GM12878 (cell line): ENCODE measurements at regions not wholly inside any gene's neighbourhood (a gene's known extent, or its start where the extent isn't known, plus 50 kb on each side); places are given as distances from the start of the nearest gene placed in this dataset.

Experiments used
- ATAC-seq: fragments of 200-7000 bp; cut with Tn5 transposase; 3 replicates; pipeline ENCODE4 v1.9.1; 2020; ENCODE audit warnings: mild to moderate bottlenecking, moderate library complexity
- BruUV-seq: library from RNA; stranded (reverse); fragments of 400-500 nt; replicated peaks from 2 replicates; lab custom pipeline; 2021; lab: Mats Ljungman, UMichigan
- CTCF ChIA-PET: fragments of 300-600 bp; sonication (Branson Sonifier 250); formaldehyde crosslinking; extraction: SDS; loops from one replicate; lab custom pipeline; 2021; ENCODE audit warnings: inconsistent platforms; lab: Yijun Ruan, JAX
- POLR2A ChIA-PET: fragments of 350-600 bp; formaldehyde crosslinking; extraction: SDS; loops from one replicate; lab custom pipeline; 2021; ENCODE audit warnings: inconsistent platforms; lab: Charles Lee
- RAD21 ChIA-PET: fragments of 300-600 bp; sonication (Branson Sonifier 250); formaldehyde crosslinking; loops from one replicate; lab custom pipeline; 2023; ENCODE audit warnings: antibody characterized with exemption; ENCODE audit not compliant: unreplicated experiment; lab: Charles Lee
- SMC1A ChIA-PET: fragments of 300-600 bp; sonication (Branson Sonifier 250); formaldehyde crosslinking; loops from one replicate; lab custom pipeline; 2023; ENCODE audit not compliant: unreplicated experiment, uncharacterized antibody; lab: Charles Lee
- DNase-seq: peaks from one replicate; pipeline ENCODE4 v3.0.0-alpha.2; 2011; ENCODE audit warnings: low read depth, low spot score
- FAIRE-seq: peaks from 3 replicates; lab custom pipeline; 2011; peaks lifted over from hg19 to GRCh38; lab: Jason Lieb, UNC
- H2AFZ ChIP-seq: 2 replicates; pipeline ENCODE4 v1.6.0; 2011; ENCODE audit warnings: low read depth, low read length, control low read depth; ENCODE audit not compliant: control insufficient read depth
- H3K27ac ChIP-seq: 2 replicates; pipeline ENCODE4 v1.5.1; 2011; ENCODE audit warnings: control low read depth; ENCODE audit not compliant: control insufficient read depth, insufficient read depth
- H3K27me3 ChIP-seq, 2 experiments: replicated peaks in 1 of 2; 2 replicates each; pipeline versions ENCODE4 v1.6.0 to v1.6.1; 2011; ENCODE audit warnings: low read length in 1 of 2; ENCODE audit not compliant: control insufficient read depth in 2 of 2, insufficient read depth in 2 of 2
- H3K36me3 ChIP-seq, 2 experiments: 2 replicates each; pipeline ENCODE4 v1.5.1; 2011; ENCODE audit warnings: low read length in 1 of 2; ENCODE audit not compliant: control insufficient read depth in 2 of 2, insufficient read depth in 2 of 2
- H3K4me1 ChIP-seq: 2 replicates; pipeline ENCODE4 v1.6.1; 2011; ENCODE audit warnings: mild to moderate bottlenecking, low read length, moderate library complexity, mixed read lengths; ENCODE audit not compliant: control insufficient read depth, insufficient read depth
- H3K4me2 ChIP-seq: 2 replicates; pipeline ENCODE4 v1.6.0; 2011; ENCODE audit warnings: control low read depth; ENCODE audit not compliant: control insufficient read depth, insufficient read depth
- H3K4me3 ChIP-seq: fragments of 200-600 bp; sonication (generic); 2 replicates; pipeline ENCODE4 v1.5.1; 2016
- H3K79me2 ChIP-seq: 2 replicates; pipeline ENCODE4 v1.6.0; 2011; ENCODE audit warnings: low read length; ENCODE audit not compliant: control insufficient read depth, insufficient read depth
- H3K9ac ChIP-seq: 2 replicates; pipeline ENCODE4 v1.8.0; 2011; ENCODE audit warnings: low read length, control low read depth, mixed read lengths; ENCODE audit not compliant: control insufficient read depth, insufficient read depth
- H3K9me3 ChIP-seq: replicated peaks from 3 replicates; pipeline ENCODE4 v1.5.1; 2011; ENCODE audit warnings: mild to moderate bottlenecking, low read length; ENCODE audit not compliant: control insufficient read depth, insufficient read depth
- H4K20me1 ChIP-seq: 2 replicates; pipeline ENCODE4 v1.6.0; 2011; ENCODE audit not compliant: control insufficient read depth, insufficient read depth
- MAX ChIP-seq: IDR thresholded peaks from 2 replicates; pipeline ENCODE4 v1.6.1; 2012; ENCODE audit warnings: low read depth, low read length, improper control_type of control experiment
- PML ChIP-seq: IDR thresholded peaks from 2 replicates; pipeline ENCODE4 v1.6.1; 2012; ENCODE audit warnings: low read length, inconsistent platforms
- SREBF1 ChIP-seq: IDR thresholded peaks from 2 replicates; pipeline ENCODE4 v1.6.1; 2012; ENCODE audit warnings: mild to moderate bottlenecking, low read length
- WGBS: methylation state at CpG from one replicate; pipeline ENCODE4 v1.1.6; 2016; ENCODE audit warnings: low lambda C conversion rate; ENCODE audit not compliant: insufficient replicate concordance, insufficient coverage; ENCODE audit errors: missing lambda C conversion rate; 5-methylcytosine and 5-hydroxymethylcytosine counted together
- in situ Hi-C: fragments of 300-500 bp; cut with MboI; formaldehyde crosslinking; loops from 9 replicates; pipeline ENCODE4 v1.14.3; 2018; ENCODE audit warnings: mixed read lengths
- intact Hi-C: fragments of 100-400 bp; cut with micrococcal nuclease; formaldehyde crosslinking; loops from one replicate; pipeline ENCODE4 v1.14.2; 2022; ENCODE audit not compliant: unreplicated experiment
- TF ChIP-seq, protein P1 (sequence below): IDR thresholded peaks from 2 replicates; pipeline ENCODE4 v1.6.1; 2012; ENCODE audit warnings: improper control_type of control experiment, low read depth, low read length; ENCODE audit not compliant: insufficient replicate concordance

GRCh38 chr3:176911579-176911978 is 285.7 kb downstream of the TBL1XR1 start:
- intact Hi-C loops = no loop called here
- RAD21 ChIA-PET = no interaction called here

More at GRCh38 chr3:176911579-176911978, 285.7 kb downstream of the TBL1XR1 start:
- H3K79me2 ChIP-seq = no peaks in the 10 kb centered on the region
- ATAC-seq (no peak), DNase-seq (no peak), FAIRE-seq (no peak)
- H3K4me1 ChIP-seq = no peaks in the 10 kb centered on the region
- no peaks in the 10 kb centered on the region for H3K9me3 ChIP-seq
- peaks cover 0 to 4% of the 10 kb centered on the region in 2 experiments; a peak in 2 of 4 replicates for H3K27me3 ChIP-seq
- in situ Hi-C loops = no loop called here
- WGBS = 0% methylated on average over 1 of the region's 1 CpG
- H3K36me3 ChIP-seq = no peaks in the 10 kb centered on the region
- H3K4me2 ChIP-seq = no peak overlapping the region
- H3K4me3 ChIP-seq = no peak overlapping the region
- BruUV-seq = no TSS peak
- H2AFZ ChIP-seq = no peak overlapping the region
- ChIA-PET CTCF (no interaction called here), SMC1A (no interaction called here), POLR2A (no interaction called here)
- no peaks in the 10 kb centered on the region for H4K20me1 ChIP-seq
- H3K9ac ChIP-seq = no peak overlapping the region
- TF ChIP-seq PML (no peak), MAX (no peak), SREBF1 (no peak)
- TF ChIP-seq, protein P1, sequence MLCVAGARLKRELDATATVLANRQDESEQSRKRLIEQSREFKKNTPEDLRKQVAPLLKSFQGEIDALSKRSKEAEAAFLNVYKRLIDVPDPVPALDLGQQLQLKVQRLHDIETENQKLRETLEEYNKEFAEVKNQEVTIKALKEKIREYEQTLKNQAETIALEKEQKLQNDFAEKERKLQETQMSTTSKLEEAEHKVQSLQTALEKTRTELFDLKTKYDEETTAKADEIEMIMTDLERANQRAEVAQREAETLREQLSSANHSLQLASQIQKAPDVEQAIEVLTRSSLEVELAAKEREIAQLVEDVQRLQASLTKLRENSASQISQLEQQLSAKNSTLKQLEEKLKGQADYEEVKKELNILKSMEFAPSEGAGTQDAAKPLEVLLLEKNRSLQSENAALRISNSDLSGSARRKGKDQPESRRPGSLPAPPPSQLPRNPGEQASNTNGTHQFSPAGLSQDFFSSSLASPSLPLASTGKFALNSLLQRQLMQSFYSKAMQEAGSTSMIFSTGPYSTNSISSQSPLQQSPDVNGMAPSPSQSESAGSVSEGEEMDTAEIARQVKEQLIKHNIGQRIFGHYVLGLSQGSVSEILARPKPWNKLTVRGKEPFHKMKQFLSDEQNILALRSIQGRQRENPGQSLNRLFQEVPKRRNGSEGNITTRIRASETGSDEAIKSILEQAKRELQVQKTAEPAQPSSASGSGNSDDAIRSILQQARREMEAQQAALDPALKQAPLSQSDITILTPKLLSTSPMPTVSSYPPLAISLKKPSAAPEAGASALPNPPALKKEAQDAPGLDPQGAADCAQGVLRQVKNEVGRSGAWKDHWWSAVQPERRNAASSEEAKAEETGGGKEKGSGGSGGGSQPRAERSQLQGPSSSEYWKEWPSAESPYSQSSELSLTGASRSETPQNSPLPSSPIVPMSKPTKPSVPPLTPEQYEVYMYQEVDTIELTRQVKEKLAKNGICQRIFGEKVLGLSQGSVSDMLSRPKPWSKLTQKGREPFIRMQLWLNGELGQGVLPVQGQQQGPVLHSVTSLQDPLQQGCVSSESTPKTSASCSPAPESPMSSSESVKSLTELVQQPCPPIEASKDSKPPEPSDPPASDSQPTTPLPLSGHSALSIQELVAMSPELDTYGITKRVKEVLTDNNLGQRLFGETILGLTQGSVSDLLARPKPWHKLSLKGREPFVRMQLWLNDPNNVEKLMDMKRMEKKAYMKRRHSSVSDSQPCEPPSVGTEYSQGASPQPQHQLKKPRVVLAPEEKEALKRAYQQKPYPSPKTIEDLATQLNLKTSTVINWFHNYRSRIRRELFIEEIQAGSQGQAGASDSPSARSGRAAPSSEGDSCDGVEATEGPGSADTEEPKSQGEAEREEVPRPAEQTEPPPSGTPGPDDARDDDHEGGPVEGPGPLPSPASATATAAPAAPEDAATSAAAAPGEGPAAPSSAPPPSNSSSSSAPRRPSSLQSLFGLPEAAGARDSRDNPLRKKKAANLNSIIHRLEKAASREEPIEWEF = no peak
- no peak overlapping the region for H3K27ac ChIP-seq
